ENCODE measurements at regions not wholly inside any gene's neighbourhood (a gene's known extent, or its start where the extent isn't known, plus 50 kb on each side); places are given as distances from the start of the nearest gene placed in this dataset.

GRCh38 chr15:69597061-69597592, 144.5 kb downstream of the RPLP1 start:
- no peak overlapping the region; a peak in 1 of 6 replicates for H3K27ac ChIP-seq
- WGBS (ENCODE audit: missing lambda C conversion rate): 68% methylated on average over 4 of the region's 4 CpGs

DNA sequence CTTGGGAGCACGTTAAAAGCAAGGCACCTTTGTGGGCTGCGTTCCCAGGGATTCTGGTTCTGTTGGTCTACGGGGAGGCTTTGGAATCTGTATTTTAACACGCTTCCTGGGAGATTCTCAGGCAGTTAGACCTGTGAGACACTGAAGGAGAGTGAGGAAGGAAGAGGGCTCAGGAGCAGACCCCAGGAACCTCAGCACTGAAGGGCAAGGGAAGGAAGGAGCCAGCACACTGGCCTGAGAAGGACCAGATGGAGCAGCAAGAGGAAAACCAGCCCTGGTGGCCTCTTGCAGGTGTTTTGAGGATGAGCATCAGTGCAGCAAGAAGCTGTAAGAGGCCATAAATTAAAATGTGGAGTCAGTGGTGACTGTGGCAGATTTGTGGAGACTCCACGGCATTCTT, 146.7 kb downstream of the RPLP1 start:
- H3K27ac ChIP-seq: no peak overlapping the region
- WGBS (ENCODE audit: missing lambda C conversion rate): 81% methylated on average over 5 of the region's 5 CpGs
- CTCF ChIA-PET: no interaction called here
- H3K4me3 ChIP-seq: no peak overlapping the region
- DNase-seq (ENCODE audit: low read depth in 1 of 2, low spot score in 1 of 2) (no peak), FAIRE-seq (no peak), ATAC-seq (no peak)
- TF ChIP-seq ELK1 (IDR thresholded peaks at IDR 0.05; ENCODE audit: low read depth, low read length): no peak
- no peak for TF ChIP-seq MYC (IDR thresholded peaks at IDR 0.05; ENCODE audit: borderline replicate concordance, low read length)
- no peak for TF ChIP-seq CHD2 (IDR thresholded peaks at IDR 0.05; ENCODE audit: low read length, partially characterized antibody)
- no peak for TF ChIP-seq RFX5 (IDR thresholded peaks at IDR 0.05)
- TF ChIP-seq RARB (CRISPR knock-in tag; IDR thresholded peaks at IDR 0.05): no peak
- no peak for TF ChIP-seq PHF8 (IDR thresholded peaks at IDR 0.05; ENCODE audit: borderline replicate concordance, low read depth)
- TF ChIP-seq ZSCAN20 (CRISPR knock-in tag; IDR thresholded peaks at IDR 0.05): no peak
- no peak for TF ChIP-seq BCL3 (IDR thresholded peaks at IDR 0.05)
- no peak for TF ChIP-seq HEYL (CRISPR knock-in tag; IDR thresholded peaks at IDR 0.05)
- peaks cover 25% of the 10 kb centered on the region for H3K4me1 ChIP-seq
- no peak overlapping the region for H3K4me2 ChIP-seq
- H3K9me3 ChIP-seq: no peaks in the 10 kb centered on the region
- POLR2A ChIA-PET: no interaction called here

More at GRCh38 chr15:69597061-69597592, 144.5 kb downstream of the RPLP1 start:
- peaks cover 36% of the 10 kb centered on the region for H3K4me1 ChIP-seq
- TF ChIP-seq CEBPB (IDR thresholded peaks at IDR 0.05): no peak
- peak; percentile 99 for TF ChIP-seq MAFK (IDR thresholded peaks at IDR 0.05; ENCODE audit: partially characterized antibody)
- TF ChIP-seq ELK1 (IDR thresholded peaks at IDR 0.05; ENCODE audit: low read depth, low read length): no peak
- no peak for TF ChIP-seq NR3C1 (IDR thresholded peaks at IDR 0.05)
- no peak for TF ChIP-seq MYC (IDR thresholded peaks at IDR 0.05; ENCODE audit: borderline replicate concordance, low read length)
- H3K4me2 ChIP-seq: no peak overlapping the region
- ChIA-PET CTCF (interaction anchor here (1.0 to 8.4 kb wide), 4 partner anchors 11 to 76 kb away, joined by 3 to 53 read pairs (median 4); no protein-coding TSS in a partner anchor), POLR2A (no interaction called here)
- FAIRE-seq (peak; percentile 13), ATAC-seq (no peak), DNase-seq (ENCODE audit: low read depth in 1 of 2, low spot score in 1 of 2) (no peak)
- no peaks in the 10 kb centered on the region for H3K9me3 ChIP-seq
- H3K4me3 ChIP-seq: no peak overlapping the region

GRCh38 chr15:69600556-69601085, 148.0 kb downstream of the RPLP1 start:
- TF ChIP-seq, protein P1, sequence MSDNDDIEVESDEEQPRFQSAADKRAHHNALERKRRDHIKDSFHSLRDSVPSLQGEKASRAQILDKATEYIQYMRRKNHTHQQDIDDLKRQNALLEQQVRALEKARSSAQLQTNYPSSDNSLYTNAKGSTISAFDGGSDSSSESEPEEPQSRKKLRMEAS (IDR thresholded peaks at IDR 0.05): no peak
- no peak for TF ChIP-seq RARB (CRISPR knock-in tag; IDR thresholded peaks at IDR 0.05)
- no peak for TF ChIP-seq JUNB (IDR thresholded peaks at IDR 0.05)
- Histone ChIP-seq H3K4me1 (peaks cover 17% of the 10 kb centered on the region), H3K9me3 (no peaks in the 10 kb centered on the region), H3K27ac (no peak overlapping the region), H3K4me3 (no peak overlapping the region), H3K4me2 (no peak overlapping the region)
- POLR2A ChIA-PET: no interaction called here
- no peak for FAIRE-seq
- DNase-seq (ENCODE audit: low read depth in 1 of 2, low spot score in 1 of 2): no peak
- 76% methylated on average over 3 of the region's 3 CpGs for WGBS (ENCODE audit: missing lambda C conversion rate)
- no peak for ATAC-seq
- CTCF ChIA-PET: interaction anchor here (1.2 kb wide), 1 partner anchor 10 kb away, joined by 4 read pairs; no protein-coding TSS in a partner anchor
